DMS53 treated with DMSO at 0.1 percent for 48 hours (cell line): ENCODE measurements at regions not wholly inside any gene's neighbourhood (a gene's known extent, or its start where the extent isn't known, plus 50 kb on each side); places are given as distances from the start of the nearest gene placed in this dataset.

Experiments
- DNase-seq: peaks from one replicate; lab custom pipeline; 2025; ENCODE audit not compliant: unreplicated experiment; lab: John Stamatoyannopoulos, UW

- DNase-seq = no peak
Observed at GRCh38 chr6:103983011-103983410, 876.7 kb downstream of the HACE1 start.

GRCh38 chr6:103982574-103982973 lies 877.1 kb downstream of the HACE1 start:
- DNase-seq = no peak

- no peak for DNase-seq
Observed at GRCh38 chr6:103979308-103979707, 880.4 kb downstream of the HACE1 start.

GRCh38 chr6:103937389-103937788 lies 922.3 kb downstream of the HACE1 start:
- DNase-seq = no peak

GRCh38 chr6:103925317-103925716 lies 934.4 kb downstream of the HACE1 start:
- DNase-seq = no peak

- DNase-seq = no peak
Observed at GRCh38 chr6:103910018-103910417, 949.7 kb downstream of the HACE1 start.

- no peak for DNase-seq
Observed at GRCh38 chr6:103908898-103909297, 950.8 kb downstream of the HACE1 start.

- DNase-seq = no peak
Observed at GRCh38 chr6:103895136-103895535, 964.6 kb downstream of the HACE1 start.

DNA sequence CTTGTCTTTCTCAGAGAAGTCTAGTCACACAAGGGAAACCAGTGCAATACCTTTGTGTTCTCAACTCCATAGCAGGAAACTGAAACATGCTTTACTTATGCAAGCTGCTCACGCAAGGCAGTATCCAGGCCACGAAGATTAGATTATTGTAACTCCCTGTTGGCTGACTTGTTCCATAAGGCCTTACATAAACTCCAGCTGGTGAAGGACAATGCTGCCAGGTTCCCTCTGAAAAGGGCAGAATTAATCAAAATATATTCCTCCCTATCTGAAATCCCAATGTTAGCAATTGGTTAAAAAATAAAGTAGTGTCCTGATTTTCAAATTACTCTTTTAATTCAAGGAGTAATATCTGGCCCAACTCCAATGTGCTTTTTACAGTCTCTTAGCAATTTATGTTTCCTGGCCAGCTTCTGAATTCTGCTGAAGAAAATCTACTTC lies 966.6 kb downstream of the HACE1 start:
- no peak for DNase-seq

GRCh38 chr6:103886951-103887350 lies 972.8 kb downstream of the HACE1 start:
- DNase-seq = no peak

- no peak for DNase-seq
Observed at GRCh38 chr6:103885446-103885845, 974.3 kb downstream of the HACE1 start.

DNA sequence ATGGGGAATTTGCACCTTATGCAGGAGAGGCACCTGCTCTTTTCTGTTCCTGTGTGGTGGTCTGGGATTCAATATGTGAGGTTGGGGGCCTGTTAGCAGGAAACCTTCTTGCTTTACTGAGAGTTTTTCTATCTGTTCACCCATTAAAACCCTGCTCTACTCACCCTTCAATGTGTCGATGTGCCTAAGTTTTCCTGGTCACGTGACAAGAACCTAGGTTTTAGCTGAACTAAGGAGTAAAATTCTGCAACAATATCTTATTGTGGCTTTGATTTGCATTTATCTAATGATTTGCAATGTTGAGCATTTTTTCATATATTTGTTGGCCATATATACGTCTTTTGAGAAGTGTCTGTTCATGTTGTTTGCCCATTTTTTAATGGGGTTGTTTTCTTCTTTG lies 979.9 kb downstream of the HACE1 start:
- no peak for DNase-seq

DNA sequence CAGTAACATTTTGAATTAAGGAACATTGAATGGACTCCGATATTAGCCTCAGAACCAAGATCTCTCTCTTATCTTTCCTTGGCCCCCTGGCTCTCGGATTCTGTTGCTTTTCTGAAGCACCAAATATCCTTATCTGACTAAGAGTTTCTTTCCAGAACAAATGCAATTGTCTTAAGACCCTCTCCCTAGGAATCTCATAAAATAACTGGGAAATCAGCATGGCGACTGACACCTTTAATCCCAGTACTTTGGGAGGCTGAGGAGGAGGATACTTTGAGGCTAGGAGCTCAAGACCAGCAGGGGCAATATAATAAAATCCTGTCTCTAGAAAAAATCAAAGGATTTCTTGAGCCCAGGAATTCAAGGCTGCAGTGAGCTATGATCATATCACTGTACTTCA lies 984.5 kb downstream of the HACE1 start:
- no peak for DNase-seq

DNA sequence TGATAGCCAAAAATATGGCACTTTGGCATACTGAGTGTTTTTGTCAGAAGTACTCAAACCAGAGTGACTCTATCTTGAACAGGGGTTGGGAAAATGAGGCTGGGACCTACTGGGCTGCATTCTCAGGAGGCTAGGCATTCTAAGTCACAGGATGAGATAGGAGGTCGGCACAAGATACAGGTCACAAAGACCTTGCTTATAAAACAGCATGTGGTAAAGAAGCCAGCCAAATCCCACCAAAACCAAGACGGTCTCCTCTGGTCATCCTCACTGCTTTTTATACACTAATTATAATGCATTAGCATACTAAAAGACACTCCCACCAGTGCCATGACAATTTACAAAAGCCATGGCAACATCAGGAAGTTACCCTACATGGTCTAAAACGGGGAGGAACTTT lies 985.1 kb downstream of the HACE1 start:
- no peak for DNase-seq

GRCh38 chr6:103872678-103873077 lies 987.0 kb downstream of the HACE1 start:
- no peak for DNase-seq

- no peak for DNase-seq
Observed at GRCh38 chr6:103872233-103872632, 987.5 kb downstream of the HACE1 start.

- DNase-seq = no peak
Observed at GRCh38 chr6:103870970-103871369, 988.7 kb downstream of the HACE1 start.

- no peak for DNase-seq
Observed at GRCh38 chr6:103862297-103862696, 997.4 kb downstream of the HACE1 start.

DNA sequence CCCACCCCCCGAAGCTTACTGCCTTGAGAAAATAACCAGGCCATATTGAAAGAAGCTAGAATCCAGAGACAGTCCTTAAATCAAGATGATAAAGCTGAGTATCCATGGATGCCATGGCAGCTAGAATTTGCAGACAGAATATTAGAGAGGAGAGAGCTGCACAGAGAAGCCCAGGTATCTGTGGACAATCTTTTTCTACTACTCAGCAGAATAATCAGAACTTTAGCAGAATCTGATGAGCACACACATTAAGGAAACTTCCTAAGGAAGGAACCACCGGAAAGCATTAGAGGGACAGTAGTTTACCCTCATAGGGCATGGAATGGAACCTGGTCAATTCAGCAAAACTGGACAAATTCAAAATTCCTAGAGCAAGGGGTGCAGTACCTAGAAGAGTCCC lies 1001.7 kb downstream of the HACE1 start:
- no peak for DNase-seq

GRCh38 chr6:103855750-103856149 lies 1004.0 kb downstream of the HACE1 start:
- DNase-seq = no peak

GRCh38 chr6:103854059-103854458 lies 1005.7 kb downstream of the HACE1 start:
- no peak for DNase-seq

DNA sequence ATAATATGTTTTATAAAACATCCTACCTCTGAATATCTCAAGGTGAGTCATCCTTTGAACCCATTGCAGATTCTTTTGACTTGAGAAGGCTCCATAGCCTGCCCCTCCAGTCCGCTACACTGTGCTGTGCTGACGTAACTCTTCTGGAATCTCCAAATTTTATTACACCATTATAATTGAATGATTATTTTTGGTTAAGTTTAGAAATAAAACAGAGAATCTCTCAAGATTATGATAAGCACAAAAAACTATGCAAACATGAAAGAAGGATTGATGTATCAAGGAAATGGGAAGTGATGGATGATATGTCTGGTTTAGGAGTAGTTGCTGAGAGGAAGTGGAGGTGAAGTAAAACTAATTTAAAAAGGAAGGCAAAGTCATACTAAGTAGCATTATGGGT lies 1021.3 kb downstream of the HACE1 start:
- no peak for DNase-seq

GRCh38 chr6:103826209-103826608 lies 1033.5 kb downstream of the HACE1 start:
- DNase-seq = no peak

DNA sequence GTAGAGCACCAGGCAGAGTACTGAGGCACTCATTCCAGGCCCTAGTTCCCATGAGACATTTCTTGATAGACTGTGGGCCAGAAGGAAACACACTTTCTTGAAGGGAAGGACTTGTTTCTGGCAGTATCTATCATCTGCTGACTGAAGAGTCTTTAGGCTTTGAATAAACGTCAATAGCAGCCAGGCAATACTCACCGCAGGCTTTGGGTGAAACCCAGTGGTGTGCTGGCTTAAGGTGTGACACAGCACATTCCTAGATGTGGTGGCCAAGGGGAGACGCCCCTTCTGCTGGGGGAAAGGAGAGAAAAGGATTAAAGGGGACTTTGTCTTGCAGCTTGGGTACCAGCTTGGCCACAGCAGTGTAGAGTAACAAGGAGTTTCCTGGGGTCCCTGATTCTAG lies 1039.6 kb downstream of the HACE1 start:
- no peak for DNase-seq
